AG09309 (cell line): ENCODE measurements at regions not wholly inside any gene's neighbourhood (a gene's known extent, or its start where the extent isn't known, plus 50 kb on each side); places are given as distances from the start of the nearest gene placed in this dataset.

Experiments used
- DNase-seq: peaks from one replicate; pipeline ENCODE4 v3.0.0-alpha.2; 2010; ENCODE audit warnings: low read depth
- H3K4me3 ChIP-seq: 2 replicates; pipeline ENCODE4 v1.5.1; 2011; ENCODE audit warnings: mild to moderate bottlenecking, low read depth, low read length, moderate library complexity; ENCODE audit not compliant: control insufficient read depth
- CTCF ChIP-seq: IDR thresholded peaks from 2 replicates; pipeline ENCODE4 v1.5.1; 2011; ENCODE audit warnings: mild to moderate bottlenecking, low read depth, low read length, inconsistent platforms; ENCODE audit not compliant: insufficient read depth, control insufficient read depth; ENCODE audit errors: missing control alignments

GRCh38 chr1:189438808-189439207, 1038.9 kb downstream of the BRINP3 start:
- no peak for TF ChIP-seq CTCF
- no peak for DNase-seq
- H3K4me3 ChIP-seq: no peak overlapping the region

GRCh38 chr1:189463166-189463565, 1014.5 kb downstream of the BRINP3 start:
- no peak overlapping the region for H3K4me3 ChIP-seq
- TF ChIP-seq CTCF: no peak
- DNase-seq: no peak

GRCh38 chr1:189496768-189497167, 980.9 kb downstream of the BRINP3 start:
- no peak overlapping the region for H3K4me3 ChIP-seq
- no peak for DNase-seq
- no peak for TF ChIP-seq CTCF

- H3K4me3 ChIP-seq: no peak overlapping the region
- DNase-seq: no peak
These were observed 977.9 kb downstream of the BRINP3 start for GRCh38 chr1:189499736-189500135.

GRCh38 chr1:189500778-189501177, 976.9 kb downstream of the BRINP3 start:
- H3K4me3 ChIP-seq: no peak overlapping the region
- no peak for DNase-seq
- TF ChIP-seq CTCF: no peak

More at GRCh38 chr1:189499736-189500135, 977.9 kb downstream of the BRINP3 start:
- no peak for TF ChIP-seq CTCF

- no peak for DNase-seq
- H3K4me3 ChIP-seq: no peak overlapping the region
- TF ChIP-seq CTCF: no peak
These were observed 966.8 kb downstream of the BRINP3 start for GRCh38 chr1:189510827-189511226.

GRCh38 chr1:189513091-189513490, 964.6 kb downstream of the BRINP3 start:
- DNase-seq: no peak
- no peak for TF ChIP-seq CTCF
- no peak overlapping the region for H3K4me3 ChIP-seq
